Naive thymus-derived CD8-positive, alpha-beta T cell (primary cell): ENCODE measurements at regions not wholly inside any gene's neighbourhood (a gene's known extent, or its start where the extent isn't known, plus 50 kb on each side); places are given as distances from the start of the nearest gene placed in this dataset.

ENCODE experiments used
- ATAC-seq, 2 donors: fragments of 150-1000 bp; cut with Tn5 transposase in 1 of 2; sonication (Bioruptor Pico), chemical (Tn5 transposase) in 1 of 2; 1 replicate in 1 of 2; 2 replicates in 1 of 2; pipeline ENCODE4 v1.10.0; 2021; ENCODE audit warnings: mild to moderate bottlenecking in 2 of 2, moderate library complexity in 2 of 2
- POLR2A ChIA-PET: fragments of 350-600 bp; sonication (Branson Sonifier 250); formaldehyde crosslinking; loops from one replicate; lab custom pipeline; 2021; ENCODE audit warnings: antibody characterized with exemption; lab: Charles Lee
- DNase-seq, 10 donors: peaks; one replicate each; pipeline versions ENCODE4 v3.0.0 to v3.0.0-alpha.2; 2020 to 2022
- H3K27ac Mint-ChIP-seq, 10 donors: one replicate each; pipeline ENCODE4 v1.8.0; 2020 to 2022; ENCODE audit warnings: mild to moderate bottlenecking in 10 of 10, mixed read lengths in 10 of 10, moderate library complexity in 4 of 10, inconsistent platforms in 1 of 10
- H3K27me3 Mint-ChIP-seq, 5 donors: one replicate each; pipeline ENCODE4 v1.8.0; 2021 to 2022; ENCODE audit warnings: mixed read lengths in 5 of 5
- H3K36me3 Mint-ChIP-seq, 3 donors: one replicate each; pipeline ENCODE4 v1.8.0; 2020 to 2022; ENCODE audit warnings: mixed read lengths in 3 of 3, mild to moderate bottlenecking in 2 of 3, inconsistent platforms in 1 of 3
- H3K4me1 Mint-ChIP-seq, 4 donors: one replicate each; pipeline ENCODE4 v1.8.0; 2021 to 2022; ENCODE audit warnings: mixed read lengths in 4 of 4
- H3K4me3 Mint-ChIP-seq, 10 donors: one replicate each; pipeline ENCODE4 v1.8.0; 2020 to 2022; ENCODE audit warnings: mild to moderate bottlenecking in 10 of 10, mixed read lengths in 10 of 10, moderate library complexity in 6 of 10, inconsistent platforms in 1 of 10
- H3K9me3 Mint-ChIP-seq, 9 donors: one replicate each; pipeline ENCODE4 v1.8.0; 2020 to 2022; ENCODE audit warnings: mixed read lengths in 9 of 9, mild to moderate bottlenecking in 3 of 9, inconsistent platforms in 1 of 9, moderate library complexity in 1 of 9

DNA sequence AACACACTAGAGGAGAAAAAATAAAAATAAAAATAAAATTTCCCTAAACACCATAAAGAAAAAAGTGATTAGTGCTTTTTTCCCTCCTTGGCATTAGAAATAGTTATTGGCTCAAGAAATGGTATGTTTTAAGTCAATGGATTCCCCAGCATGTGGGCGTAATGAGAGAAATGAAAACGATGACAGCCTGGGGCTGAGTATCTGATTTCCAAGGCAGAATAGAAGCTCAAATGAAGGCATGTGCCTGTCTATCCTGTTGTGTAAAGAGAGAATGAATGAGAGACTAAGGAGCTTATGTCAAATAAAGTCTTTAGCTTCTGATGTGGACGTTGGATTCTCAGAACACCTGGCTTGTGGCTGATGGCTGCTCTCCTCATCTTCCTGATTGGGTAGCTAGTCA, 1408.4 kb upstream of the TMEM132C start:
- no peak for DNase-seq
- no peak overlapping the region for H3K27ac Mint-ChIP-seq
- no peaks in the 10 kb centered on the region for H3K27me3 Mint-ChIP-seq
- H3K36me3 Mint-ChIP-seq: no peaks in the 10 kb centered on the region
- no peak overlapping the region for H3K4me3 Mint-ChIP-seq
- H3K9me3 Mint-ChIP-seq: peaks cover 0 to 2% (median 0%) of the 10 kb centered on the region in 9 donors
- ATAC-seq: no peak
- no peaks in the 10 kb centered on the region for H3K4me1 Mint-ChIP-seq
- POLR2A ChIA-PET: no interaction called here

DNA sequence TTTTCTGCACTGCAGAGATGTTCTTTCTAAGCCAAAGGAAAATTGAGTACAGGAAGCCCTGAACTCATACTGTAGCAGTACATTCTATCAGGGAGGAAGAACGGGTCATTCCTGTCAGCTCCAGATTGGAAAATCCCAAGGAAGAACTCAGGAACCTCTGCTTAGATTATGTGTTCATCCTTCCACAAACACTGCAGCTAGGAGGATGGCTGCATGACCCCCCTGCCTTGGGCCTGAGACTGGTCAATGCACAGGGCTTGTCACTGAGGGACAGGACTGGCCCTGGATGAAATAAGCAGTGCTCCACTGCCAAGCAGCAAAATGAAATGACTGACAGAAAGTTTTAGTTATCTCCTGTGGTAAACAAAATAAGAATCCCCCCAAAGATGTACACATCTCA, 1406.8 kb upstream of the TMEM132C start:
- H3K27me3 Mint-ChIP-seq: peaks cover 0 to 1% (median 0%) of the 10 kb centered on the region in 5 donors
- no peak for ATAC-seq
- H3K36me3 Mint-ChIP-seq: no peaks in the 10 kb centered on the region
- H3K4me1 Mint-ChIP-seq: no peaks in the 10 kb centered on the region
- no peak for DNase-seq
- peaks cover 0 to 10% (median 0%) of the 10 kb centered on the region in 9 donors for H3K9me3 Mint-ChIP-seq
- H3K4me3 Mint-ChIP-seq: no peak overlapping the region
- H3K27ac Mint-ChIP-seq: no peak overlapping the region
- POLR2A ChIA-PET: no interaction called here

DNA sequence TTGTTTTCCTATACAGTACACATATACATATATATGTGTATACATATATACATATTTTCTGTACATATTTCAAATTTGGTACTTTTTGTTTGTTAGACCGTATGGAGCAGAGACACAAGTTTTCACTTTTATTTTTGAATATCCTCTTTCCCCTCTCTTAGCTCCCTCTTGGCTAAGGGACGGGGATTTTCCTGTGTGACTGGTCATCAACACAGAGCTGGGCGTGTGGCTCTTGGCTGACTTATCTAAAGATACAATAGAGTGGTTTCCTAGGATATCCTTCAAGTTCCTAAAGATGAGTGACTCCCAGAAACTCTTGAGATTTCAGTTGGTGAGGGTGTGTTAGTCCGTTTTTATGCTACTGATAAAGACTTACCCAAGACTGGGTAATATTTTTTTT, 1404.5 kb upstream of the TMEM132C start:
- no peak for DNase-seq
- Mint-ChIP-seq H3K9me3 (peaks cover 0 to 10% (median 1%) of the 10 kb centered on the region in 9 donors), H3K4me3 (no peak overlapping the region), H3K27ac (no peak overlapping the region), H3K27me3 (peaks cover 0 to 4% (median 0%) of the 10 kb centered on the region in 5 donors), H3K36me3 (no peaks in the 10 kb centered on the region), H3K4me1 (no peaks in the 10 kb centered on the region)
- POLR2A ChIA-PET: no interaction called here
- no peak for ATAC-seq

DNA sequence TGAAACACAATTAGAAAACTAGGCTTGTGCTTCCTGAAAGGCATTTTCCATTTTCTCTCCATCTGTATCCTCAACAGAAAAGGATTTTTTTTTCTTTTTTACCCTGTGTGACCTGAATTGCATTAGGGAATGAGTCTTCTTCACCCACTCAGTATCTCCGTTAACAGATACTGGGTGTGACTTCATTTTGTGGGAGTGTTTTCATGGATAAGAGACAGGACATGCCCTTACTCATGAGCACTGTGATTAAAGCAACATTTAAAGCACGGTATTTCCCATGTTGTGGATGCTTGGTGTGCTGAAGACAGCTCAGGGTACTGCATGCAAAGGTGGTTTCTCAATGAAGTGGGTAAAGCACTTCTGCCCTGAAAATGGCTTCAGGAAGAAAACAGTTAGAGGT, 1397.3 kb upstream of the TMEM132C start:
- Mint-ChIP-seq H3K9me3 (peaks cover 0 to 3% (median 0%) of the 10 kb centered on the region in 9 donors), H3K36me3 (no peaks in the 10 kb centered on the region), H3K4me3 (no peak overlapping the region), H3K27ac (no peak overlapping the region), H3K27me3 (peaks cover 0 to 12% (median 2%) of the 10 kb centered on the region in 5 donors), H3K4me1 (no peaks in the 10 kb centered on the region)
- POLR2A ChIA-PET: no interaction called here
- DNase-seq (no peak), ATAC-seq (no peak)

DNA sequence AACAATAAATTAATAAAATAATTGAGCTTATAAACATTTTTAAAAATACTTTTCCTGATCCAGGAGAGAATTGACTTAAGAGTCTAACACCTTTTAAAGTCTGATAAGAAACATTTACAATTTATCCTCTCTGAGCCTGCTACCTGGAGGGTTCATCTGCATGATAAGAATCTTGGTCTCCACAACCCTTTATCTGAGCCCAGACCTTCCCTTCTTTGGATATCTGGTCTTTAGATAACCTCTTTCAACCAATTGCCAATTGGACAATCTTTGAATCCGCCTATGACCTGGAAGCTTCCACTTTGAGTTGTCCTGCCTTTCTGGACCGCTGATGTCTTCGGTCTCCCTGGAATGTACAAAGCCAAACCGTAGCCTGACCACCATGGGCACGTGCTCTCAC, 1393.3 kb upstream of the TMEM132C start:
- no peak overlapping the region for H3K27ac Mint-ChIP-seq
- H3K9me3 Mint-ChIP-seq: no peaks in the 10 kb centered on the region
- no peaks in the 10 kb centered on the region for H3K4me1 Mint-ChIP-seq
- DNase-seq (no peak), ATAC-seq (no peak)
- H3K4me3 Mint-ChIP-seq: no peak overlapping the region
- H3K36me3 Mint-ChIP-seq: no peaks in the 10 kb centered on the region
- POLR2A ChIA-PET: no interaction called here
- H3K27me3 Mint-ChIP-seq: peaks cover 2 to 11% (median 6%) of the 10 kb centered on the region in 5 donors

DNA sequence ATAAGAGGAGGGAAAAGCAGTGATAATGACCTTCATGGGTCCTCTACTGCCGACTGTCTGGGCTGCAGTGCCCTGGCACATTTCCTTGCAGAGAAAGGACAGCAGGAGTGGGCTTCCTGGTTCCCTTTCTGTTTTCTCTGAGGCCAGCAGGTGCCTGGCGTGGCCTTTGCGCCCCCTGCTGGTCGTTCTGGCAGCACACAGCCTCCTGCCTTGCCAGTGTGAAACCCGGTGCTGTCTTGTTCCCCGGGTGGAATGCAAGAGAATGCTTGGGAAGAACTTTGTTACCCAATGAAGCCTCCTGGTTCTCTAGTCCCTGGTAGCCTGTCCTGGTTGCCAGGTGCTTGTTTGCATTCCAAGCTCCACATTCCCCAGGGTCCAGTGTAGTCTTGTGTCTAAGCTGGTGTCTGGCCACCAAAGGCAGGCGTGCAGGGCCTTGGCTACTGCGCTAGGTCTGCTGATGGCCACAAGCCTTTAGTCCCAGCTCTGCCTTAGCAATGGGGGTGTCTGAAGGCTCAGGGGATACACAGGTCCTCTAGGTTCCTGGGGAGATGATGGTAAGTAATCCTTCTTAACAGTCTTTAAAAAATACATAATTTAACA, 1392.4 kb upstream of the TMEM132C start:
- Mint-ChIP-seq H3K27me3 (peaks cover under 1 to 8% (median 2%) of the 10 kb centered on the region in 5 donors), H3K4me3 (no peak overlapping the region), H3K9me3 (no peaks in the 10 kb centered on the region), H3K36me3 (no peaks in the 10 kb centered on the region), H3K27ac (no peak overlapping the region), H3K4me1 (no peaks in the 10 kb centered on the region)
- POLR2A ChIA-PET: no interaction called here
- ATAC-seq (no peak), DNase-seq (peak in 9 of 10 donors; percentile 2 to 43 (median 29))

DNA sequence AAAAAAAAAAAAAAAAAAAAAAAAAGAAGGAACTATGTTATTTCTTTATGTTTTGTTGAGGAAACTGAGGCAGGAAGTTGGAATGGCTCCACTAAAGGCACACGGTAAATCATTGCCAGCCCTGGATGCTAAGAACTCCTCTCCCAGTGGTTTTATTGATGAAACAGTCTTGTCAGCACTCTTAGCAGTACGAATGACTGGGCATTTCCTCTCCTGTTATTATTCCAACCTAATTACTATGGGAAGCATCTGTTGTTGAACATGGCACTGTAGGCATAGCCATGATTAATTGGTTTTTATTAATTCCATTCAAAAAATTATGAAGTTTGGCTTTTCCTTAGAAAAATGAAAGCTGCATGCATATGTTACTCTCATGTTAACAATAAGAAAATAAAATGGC, 1387.1 kb upstream of the TMEM132C start:
- no peaks in the 10 kb centered on the region for H3K36me3 Mint-ChIP-seq
- no peak overlapping the region for H3K4me3 Mint-ChIP-seq
- no peak for DNase-seq
- no peak overlapping the region for H3K27ac Mint-ChIP-seq
- H3K9me3 Mint-ChIP-seq: no peaks in the 10 kb centered on the region
- ATAC-seq: no peak
- peaks cover 0 to 4% (median 2%) of the 10 kb centered on the region in 5 donors for H3K27me3 Mint-ChIP-seq
- POLR2A ChIA-PET: no interaction called here
- no peaks in the 10 kb centered on the region for H3K4me1 Mint-ChIP-seq

DNA sequence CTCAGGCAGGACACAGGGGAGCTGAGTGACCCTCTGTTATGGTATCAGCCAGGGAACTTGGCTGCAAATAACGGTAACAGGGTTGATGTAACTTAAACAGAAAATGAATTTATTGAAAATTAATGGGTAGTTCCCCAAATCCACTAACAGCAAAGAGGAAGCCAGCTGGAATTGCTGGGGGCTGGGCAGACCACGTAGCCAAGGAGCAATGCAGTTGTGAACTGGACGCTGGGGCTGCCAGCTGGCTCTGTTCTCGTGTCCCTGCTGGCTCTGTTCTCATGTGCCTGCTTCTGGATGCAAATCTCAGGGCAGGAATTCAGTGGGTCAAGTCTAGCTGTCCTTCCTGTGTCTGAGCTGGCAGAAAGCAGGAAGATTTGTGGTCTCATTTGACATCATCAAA, 1383.3 kb upstream of the TMEM132C start:
- H3K36me3 Mint-ChIP-seq: no peaks in the 10 kb centered on the region
- H3K4me1 Mint-ChIP-seq: no peaks in the 10 kb centered on the region
- peaks cover 0 to 3% (median 0%) of the 10 kb centered on the region in 9 donors for H3K9me3 Mint-ChIP-seq

DNA sequence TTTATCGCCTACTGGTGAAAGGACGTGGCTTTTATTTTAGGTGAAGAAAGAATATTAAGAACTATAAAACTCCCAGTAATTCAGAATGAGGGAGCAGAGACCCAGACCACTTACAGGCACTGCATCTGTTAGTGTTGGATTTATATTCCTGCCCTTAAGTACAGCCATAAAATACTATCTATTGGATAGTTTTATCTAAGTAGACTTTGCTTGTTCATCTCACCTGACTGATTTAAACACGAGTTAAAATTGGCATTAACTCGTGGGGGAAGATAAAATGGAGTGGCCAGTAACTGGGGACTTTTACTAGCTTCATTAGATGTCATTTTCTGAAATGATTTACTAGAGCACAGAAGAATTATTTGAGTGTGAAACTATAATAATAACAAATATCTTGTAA, 1377.5 kb upstream of the TMEM132C start:
- Mint-ChIP-seq H3K4me1 (no peaks in the 10 kb centered on the region), H3K9me3 (peaks cover 0 to 11% (median 4%) of the 10 kb centered on the region in 9 donors), H3K4me3 (no peak overlapping the region), H3K27me3 (peaks cover 0 to 7% (median 0%) of the 10 kb centered on the region in 5 donors), H3K36me3 (no peaks in the 10 kb centered on the region), H3K27ac (no peak overlapping the region)
- no peak for ATAC-seq
- DNase-seq: no peak
- POLR2A ChIA-PET: no interaction called here

More for the DNA sequence above, 1383.3 kb upstream of the TMEM132C start:
- peak overlapping the region in 1 of 10 donors; percentile 4 for H3K27ac Mint-ChIP-seq
- no peak overlapping the region for H3K4me3 Mint-ChIP-seq
- peaks cover 0 to 4% (median 0%) of the 10 kb centered on the region in 5 donors for H3K27me3 Mint-ChIP-seq
- ATAC-seq: no peak
- POLR2A ChIA-PET: no interaction called here
- DNase-seq: no peak

DNA sequence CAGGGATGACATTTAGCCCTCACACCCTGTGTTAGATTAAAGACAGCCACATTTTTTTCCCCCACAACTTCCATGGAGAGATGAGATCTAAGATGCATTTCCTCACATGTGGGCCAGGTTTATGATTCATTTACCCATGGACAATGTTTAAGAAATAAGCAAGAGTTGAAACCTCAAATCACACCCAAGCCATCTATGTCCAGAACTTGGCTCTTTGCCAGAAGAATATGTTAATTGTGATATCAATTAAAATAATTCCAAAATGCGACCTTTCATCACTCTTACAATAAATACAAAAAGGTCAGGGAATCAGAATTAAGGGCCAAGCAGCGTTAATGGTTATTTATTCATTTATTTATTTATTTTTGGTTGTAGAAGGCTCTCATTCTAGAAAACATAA, 1376.9 kb upstream of the TMEM132C start:
- Mint-ChIP-seq H3K9me3 (peaks cover 0 to 11% (median 4%) of the 10 kb centered on the region in 9 donors), H3K27me3 (peaks cover 0 to 7% (median 0%) of the 10 kb centered on the region in 5 donors), H3K27ac (no peak overlapping the region), H3K4me1 (no peaks in the 10 kb centered on the region), H3K4me3 (no peak overlapping the region), H3K36me3 (no peaks in the 10 kb centered on the region)
- POLR2A ChIA-PET: no interaction called here
- ATAC-seq (no peak), DNase-seq (no peak)

DNA sequence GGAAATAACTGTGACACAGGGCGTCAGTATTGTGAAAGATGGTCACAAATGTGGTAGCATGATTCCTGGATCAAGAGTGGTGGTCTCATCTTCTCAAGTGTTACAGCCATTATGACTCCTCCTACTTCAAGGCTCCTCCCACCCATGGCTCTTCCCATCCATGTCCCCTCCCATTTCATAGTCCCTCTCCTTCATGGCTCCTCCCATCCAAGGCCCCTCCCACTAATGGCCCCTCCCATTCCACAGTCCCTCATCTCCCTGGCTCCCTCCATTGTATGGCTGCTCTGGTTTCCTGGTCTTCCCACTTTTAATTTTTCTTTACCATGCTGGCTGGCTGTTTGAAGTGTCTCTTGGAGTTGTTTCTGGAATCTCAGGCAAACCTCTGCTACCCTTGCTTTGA, 1375.2 kb upstream of the TMEM132C start:
- POLR2A ChIA-PET: no interaction called here
- Mint-ChIP-seq H3K27me3 (peaks cover 0 to 7% (median 3%) of the 10 kb centered on the region in 5 donors), H3K9me3 (peaks cover 0 to 11% (median 4%) of the 10 kb centered on the region in 9 donors), H3K27ac (no peak overlapping the region), H3K36me3 (no peaks in the 10 kb centered on the region), H3K4me1 (no peaks in the 10 kb centered on the region), H3K4me3 (no peak overlapping the region)
- ATAC-seq (no peak), DNase-seq (no peak)

DNA sequence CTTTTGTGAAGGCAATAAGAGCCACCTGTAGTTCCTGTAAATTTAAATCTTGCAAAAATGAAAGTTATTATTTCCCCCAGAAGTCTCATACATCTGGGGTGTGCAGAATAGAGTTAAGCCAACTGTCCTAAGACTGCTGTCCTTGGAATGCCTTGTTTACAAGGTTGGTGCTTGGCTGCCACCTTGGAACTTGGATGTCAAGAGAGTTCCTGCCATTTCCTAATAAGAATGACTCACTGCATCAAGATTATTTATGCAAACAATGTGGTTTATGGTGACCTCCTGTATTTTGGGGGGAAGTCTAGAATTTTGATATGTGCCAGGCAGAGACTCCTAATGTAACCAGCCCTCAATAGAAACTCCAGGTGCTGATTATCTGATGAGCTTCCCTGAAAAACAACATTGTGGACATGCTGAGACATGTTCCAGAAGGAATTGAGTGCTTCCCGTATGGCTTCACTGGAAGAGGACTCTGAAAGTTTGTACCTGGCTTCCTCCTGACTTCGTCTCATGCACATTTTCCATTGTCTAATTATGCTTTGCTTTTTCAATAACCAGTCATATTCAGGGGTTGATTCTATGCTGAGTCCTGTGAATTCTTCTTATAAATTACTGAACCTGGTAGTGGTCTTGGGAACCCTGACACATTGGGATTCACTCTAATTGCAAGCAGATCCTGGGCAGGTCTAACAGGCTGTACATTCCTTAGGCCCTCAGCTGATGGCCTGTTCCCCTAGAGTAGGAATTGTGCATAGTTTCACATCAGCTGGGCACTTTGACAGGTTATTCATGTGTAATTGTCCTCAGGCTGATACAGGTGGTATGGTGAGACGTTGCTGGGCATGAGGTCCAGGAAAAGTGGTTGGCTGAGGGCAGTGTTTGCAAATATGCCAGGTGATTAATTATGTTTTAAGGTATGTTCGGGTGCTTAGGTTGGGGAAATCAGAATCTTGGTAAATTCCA, 1370.7 kb upstream of the TMEM132C start:
- POLR2A ChIA-PET: no interaction called here
- ATAC-seq (no peak), DNase-seq (no peak)
- H3K9me3 Mint-ChIP-seq: peaks cover 0 to 11% (median 4%) of the 10 kb centered on the region in 9 donors
- peaks cover 2 to 12% (median 6%) of the 10 kb centered on the region in 5 donors for H3K27me3 Mint-ChIP-seq
- H3K36me3 Mint-ChIP-seq: no peaks in the 10 kb centered on the region
- no peaks in the 10 kb centered on the region for H3K4me1 Mint-ChIP-seq
- H3K4me3 Mint-ChIP-seq: no peak overlapping the region
- no peak overlapping the region for H3K27ac Mint-ChIP-seq

DNA sequence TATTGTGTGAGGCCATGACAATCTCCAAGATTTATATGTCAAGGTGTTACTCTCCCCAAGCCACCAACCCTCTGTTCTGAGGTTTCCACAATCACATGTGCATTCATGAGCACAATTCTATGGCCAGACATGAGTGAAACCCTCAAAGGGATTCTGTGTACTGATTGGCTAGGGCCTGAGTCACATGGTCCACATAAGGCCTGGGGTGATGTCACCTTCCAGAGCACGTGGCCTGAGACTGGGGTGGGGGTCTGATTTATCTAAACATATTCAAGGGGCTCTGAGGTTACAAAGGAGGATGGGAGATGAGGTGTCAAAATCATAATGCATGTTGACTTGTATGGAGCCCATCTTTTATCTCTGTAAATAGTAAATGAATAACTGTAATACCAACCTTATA, 1369.9 kb upstream of the TMEM132C start:
- H3K4me3 Mint-ChIP-seq: no peak overlapping the region
- no peaks in the 10 kb centered on the region for H3K36me3 Mint-ChIP-seq
- peaks cover 2 to 12% (median 6%) of the 10 kb centered on the region in 5 donors for H3K27me3 Mint-ChIP-seq
- no peak overlapping the region for H3K27ac Mint-ChIP-seq
- POLR2A ChIA-PET: no interaction called here
- no peak for DNase-seq
- ATAC-seq: no peak
- peaks cover 0 to 6% (median 0%) of the 10 kb centered on the region in 9 donors for H3K9me3 Mint-ChIP-seq
- H3K4me1 Mint-ChIP-seq: no peaks in the 10 kb centered on the region
